IMR-90 (cell line): ENCODE measurements at regions not wholly inside any gene's neighbourhood (a gene's known extent, or its start where the extent isn't known, plus 50 kb on each side); places are given as distances from the start of the nearest gene placed in this dataset.
A peak's percentile ranks its signal among the peaks of the same experiment; 100 is the strongest.

Experiments
- ATAC-seq: fragments of 200-7000 bp; cut with Tn5 transposase; 2 replicates; pipeline ENCODE4 v1.9.1; 2020; ENCODE audit warnings: low read depth, mild to moderate bottlenecking, moderate library complexity
- BruUV-seq: library from RNA; stranded (reverse); fragments of 400-500 nt; replicated peaks from 2 replicates; lab custom pipeline; 2021; lab: Mats Ljungman, UMichigan
- CTCF ChIA-PET: fragments of 300-600 bp; formaldehyde crosslinking; extraction: SDS; loops from one replicate; lab custom pipeline; 2021; ENCODE audit warnings: antibody characterized with exemption; lab: Yijun Ruan, JAX
- POLR2A ChIA-PET: fragments of 300-600 bp; sonication (Branson Sonifier 250); formaldehyde crosslinking; loops from one replicate; lab custom pipeline; 2022; ENCODE audit warnings: antibody characterized with exemption; ENCODE audit not compliant: unreplicated experiment; lab: Charles Lee
- DNase-seq: peaks from one replicate; pipeline ENCODE4 v3.0.0; 2013
- H2AFZ ChIP-seq: replicated peaks from 2 replicates; pipeline ENCODE3; 2013; ENCODE audit warnings: low read length, mild to moderate bottlenecking; ENCODE audit not compliant: poor library complexity
- H2AK5ac ChIP-seq: 2 replicates; pipeline ENCODE4 v1.6.1; 2013; ENCODE audit warnings: low read depth, low read length, inconsistent platforms
- H2AK9ac ChIP-seq: replicated peaks from 2 replicates; pipeline ENCODE3; 2013; ENCODE audit warnings: mild to moderate bottlenecking, low read depth, low read length, moderate library complexity; ENCODE audit not compliant: poor library complexity
- H2BK120ac ChIP-seq: 2 replicates; pipeline ENCODE4 v1.6.1; 2013; ENCODE audit warnings: low read depth, low read length, inconsistent platforms
- H2BK15ac ChIP-seq: 3 replicates; pipeline ENCODE4 v1.6.1; 2013; ENCODE audit warnings: low read depth, low read length, inconsistent platforms
- H2BK20ac ChIP-seq: 2 replicates; pipeline ENCODE4 v1.6.1; 2013; ENCODE audit warnings: low read depth, mild to moderate bottlenecking, inconsistent platforms, low read length, moderate library complexity
- H2BK5ac ChIP-seq: 2 replicates; pipeline ENCODE4 v1.6.1; 2013; ENCODE audit warnings: mild to moderate bottlenecking, low read depth, low read length, inconsistent platforms; ENCODE audit not compliant: poor library complexity, severe bottlenecking
- H3K14ac ChIP-seq: replicated peaks from 2 replicates; pipeline ENCODE4 v1.6.1; 2013; ENCODE audit warnings: low read depth, low read length, inconsistent platforms
- H3K18ac ChIP-seq: 2 replicates; pipeline ENCODE4 v1.6.1; 2013; ENCODE audit warnings: low read depth, low read length, control low read depth
- H3K23ac ChIP-seq: 2 replicates; pipeline ENCODE4 v1.6.1; 2013; ENCODE audit warnings: low read depth, low read length, inconsistent platforms
- H3K27ac ChIP-seq: 2 replicates; pipeline ENCODE4 v1.5.1; 2013; ENCODE audit warnings: mild to moderate bottlenecking, control low read depth, low read length; ENCODE audit not compliant: insufficient read depth
- H3K27me3 ChIP-seq: 2 replicates; pipeline ENCODE4 v1.6.1; 2013; ENCODE audit warnings: low read length; ENCODE audit not compliant: control insufficient read depth, insufficient read depth
- H3K36me3 ChIP-seq: 2 replicates; pipeline ENCODE4 v1.6.1; 2013; ENCODE audit warnings: low read length, mixed read lengths; ENCODE audit not compliant: control insufficient read depth, insufficient read depth
- H3K4ac ChIP-seq: 2 replicates; pipeline ENCODE4 v1.6.1; 2013; ENCODE audit warnings: low read depth, low read length, inconsistent platforms
- H3K4me1 ChIP-seq: 2 replicates; pipeline ENCODE4 v1.6.1; 2013; ENCODE audit warnings: low read length, mixed read lengths; ENCODE audit not compliant: control insufficient read depth, insufficient read depth
- H3K4me2 ChIP-seq: 2 replicates; pipeline ENCODE4 v1.6.1; 2013; ENCODE audit warnings: low read depth, mild to moderate bottlenecking, control low read depth, low read length, moderate library complexity
- H3K4me3 ChIP-seq: 2 replicates; pipeline ENCODE4 v1.5.1; 2013; ENCODE audit warnings: low read depth, mild to moderate bottlenecking, control low read depth, low read length, moderate library complexity; ENCODE audit not compliant: insufficient read depth
- H3K56ac ChIP-seq: 2 replicates; pipeline ENCODE4 v1.6.1; 2013; ENCODE audit warnings: low read length, inconsistent platforms; ENCODE audit not compliant: insufficient read depth; ENCODE audit errors: extremely low read depth
- H3K79me1 ChIP-seq, 2 experiments: 2 replicates each; pipeline ENCODE4 v1.6.1; 2013; ENCODE audit warnings: low read length in 2 of 2, inconsistent platforms in 1 of 2, low read depth in 1 of 2
- H3K9ac ChIP-seq: 2 replicates; pipeline ENCODE4 v1.6.1; 2013; ENCODE audit warnings: low read depth, low read length, control low read depth
- H3K9me1 ChIP-seq: 2 replicates; pipeline ENCODE4 v1.6.1; 2013; ENCODE audit warnings: low read length, inconsistent platforms; ENCODE audit not compliant: insufficient read depth
- H3K9me3 ChIP-seq: 2 replicates; pipeline ENCODE4 v1.6.1; 2013; ENCODE audit warnings: low read length; ENCODE audit not compliant: control insufficient read depth, insufficient read depth
- H4K20me1 ChIP-seq: 2 replicates; pipeline ENCODE4 v1.6.1; 2013; ENCODE audit warnings: low read length, inconsistent platforms; ENCODE audit not compliant: insufficient read depth
- H4K5ac ChIP-seq: 2 replicates; pipeline ENCODE4 v1.6.1; 2013; ENCODE audit warnings: mild to moderate bottlenecking, low read depth, low read length, control low read depth
- H4K8ac ChIP-seq, 2 experiments: 2 replicates each; pipeline ENCODE4 v1.6.1; 2013; ENCODE audit warnings: low read depth in 2 of 2, low read length in 2 of 2, control low read depth in 1 of 2, inconsistent platforms in 1 of 2
- H4K91ac ChIP-seq: 2 replicates; pipeline ENCODE4 v1.6.1; 2013; ENCODE audit warnings: low read depth, low read length, inconsistent platforms; ENCODE audit not compliant: insufficient read depth
- SMC3 ChIP-seq: fragments of 150-350 bp; IDR thresholded peaks from 2 replicates; pipeline ENCODE4 v1.6.1; 2016; ENCODE audit warnings: low read depth, mild to moderate bottlenecking, antibody characterized with exemption, low read length, moderate library complexity
- dilution Hi-C: fragments of 300-500 bp; cut with HindIII; formaldehyde crosslinking; loops from one replicate; pipeline ENCODE4 v1.14.3; 2018; ENCODE audit warnings: low sequenced_read_pairs; ENCODE audit not compliant: unreplicated experiment
- in situ Hi-C: fragments of 300-500 bp; cut with MboI; formaldehyde crosslinking; loops from 3 replicates; pipeline ENCODE4 v1.14.3; 2019; ENCODE audit warnings: low sequenced_read_pairs, inconsistent platforms, mixed read lengths
- intact Hi-C: fragments of 100-400 bp; cut with micrococcal nuclease; formaldehyde crosslinking; loops from 2 replicates; pipeline ENCODE4 v1.10.0; 2022

DNA sequence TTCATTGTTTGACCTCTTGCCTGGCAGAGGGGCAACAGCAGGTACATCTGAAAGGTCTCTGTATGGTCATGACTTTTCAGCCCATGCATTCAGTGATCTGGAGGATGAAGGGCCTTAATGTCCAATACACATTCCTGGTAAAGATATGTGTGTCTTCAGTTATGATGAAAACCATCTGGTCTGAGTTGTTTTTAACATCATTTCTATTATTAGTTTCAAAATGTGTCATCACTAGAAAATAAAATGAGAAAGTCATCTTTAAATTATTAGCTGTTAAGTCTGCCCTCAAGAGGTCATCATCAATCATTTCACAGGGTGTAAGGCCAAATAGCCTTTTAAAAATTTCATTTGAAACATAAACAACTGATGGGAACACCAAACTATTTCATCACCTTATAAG, 92.1 kb upstream of the PLSCR4 start:
- Histone ChIP-seq H3K27me3 (no peaks in the 10 kb centered on the region), H3K18ac (no peak overlapping the region), H3K4me1 (no peaks in the 10 kb centered on the region), H2BK15ac (no peak overlapping the region), H3K9ac (no peak overlapping the region), H2BK120ac (no peak overlapping the region), H3K4me3 (no peak overlapping the region), H3K4ac (no peak overlapping the region), H2BK5ac (no peak overlapping the region), H3K4me2 (no peak overlapping the region), H4K8ac (no peak overlapping the region), H3K9me3 (no peaks in the 10 kb centered on the region), H3K14ac (no peak overlapping the region), H3K23ac (no peak overlapping the region), H3K56ac (no peak overlapping the region), H4K5ac (no peak overlapping the region), H2BK20ac (no peak overlapping the region), H2AFZ (no peak overlapping the region), H3K79me1 (no peaks in the 10 kb centered on the region), H4K20me1 (no peaks in the 10 kb centered on the region), H3K27ac (no peak overlapping the region), H3K9me1 (no peaks in the 10 kb centered on the region), H2AK5ac (no peak overlapping the region), H2AK9ac (no peak overlapping the region), H3K36me3 (no peaks in the 10 kb centered on the region), H4K91ac (no peak overlapping the region)
- in situ Hi-C loops: no loop called here
- ATAC-seq: no peak
- intact Hi-C loops: loop anchor here (5.0 kb wide), 1 partner anchor 179 kb away; no protein-coding TSS in a partner anchor
- TF ChIP-seq SMC3: no peak
- CTCF ChIA-PET: no interaction called here
- POLR2A ChIA-PET: no interaction called here
- dilution Hi-C loops: no loop called here
- BruUV-seq: no TSS peak
- DNase-seq: peak; percentile 54
